SW 1271 (cell line): ENCODE measurements at regions not wholly inside any gene's neighbourhood (a gene's known extent, or its start where the extent isn't known, plus 50 kb on each side); places are given as distances from the start of the nearest gene placed in this dataset.
A peak's percentile ranks its signal among the peaks of the same experiment; 100 is the strongest.

Source experiments
- DNase-seq, 2 experiments: peaks; one replicate each; lab custom pipeline; 2025; lab: John Stamatoyannopoulos, UW

- DNase-seq, result peak; percentile 29 to 47
Observed at GRCh38 chr2:183284606-183285005, 160.4 kb downstream of the NUP35 start.

- DNase-seq, result no peak
Observed at GRCh38 chr2:183291436-183291835, 167.2 kb downstream of the NUP35 start.

- no peak for DNase-seq
Observed at GRCh38 chr2:183292028-183292427, 167.8 kb downstream of the NUP35 start.

- no peak for DNase-seq
Observed at GRCh38 chr2:183339311-183339710, 215.1 kb downstream of the NUP35 start.

- DNase-seq, result no peak
Observed at GRCh38 chr2:183341057-183341456, 216.8 kb downstream of the NUP35 start.

GRCh38 chr2:183347969-183348368 is 223.7 kb downstream of the NUP35 start:
- DNase-seq, result no peak

- DNase-seq, result no peak
Observed at GRCh38 chr2:183348492-183348891, 224.2 kb downstream of the NUP35 start.

DNA sequence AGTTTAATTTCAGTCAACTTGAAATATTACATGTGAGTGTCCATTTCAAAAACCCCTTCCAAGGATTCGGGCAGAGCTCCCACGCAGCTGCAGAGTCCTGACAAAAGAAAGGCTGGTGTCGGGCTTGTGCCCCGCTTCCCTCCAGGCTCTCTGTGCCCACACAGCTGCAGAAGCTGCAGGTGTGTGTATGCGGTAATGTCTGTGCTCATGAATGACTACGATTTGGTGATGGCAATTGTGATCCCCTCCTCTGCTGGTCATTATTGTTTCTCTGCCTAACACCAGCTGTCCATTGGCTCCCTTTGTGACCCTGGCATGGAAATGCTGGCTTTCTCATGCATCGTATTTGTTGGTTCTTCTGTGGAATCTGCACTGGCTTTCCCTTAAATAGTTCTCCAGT is 224.8 kb downstream of the NUP35 start:
- no peak for DNase-seq

DNA sequence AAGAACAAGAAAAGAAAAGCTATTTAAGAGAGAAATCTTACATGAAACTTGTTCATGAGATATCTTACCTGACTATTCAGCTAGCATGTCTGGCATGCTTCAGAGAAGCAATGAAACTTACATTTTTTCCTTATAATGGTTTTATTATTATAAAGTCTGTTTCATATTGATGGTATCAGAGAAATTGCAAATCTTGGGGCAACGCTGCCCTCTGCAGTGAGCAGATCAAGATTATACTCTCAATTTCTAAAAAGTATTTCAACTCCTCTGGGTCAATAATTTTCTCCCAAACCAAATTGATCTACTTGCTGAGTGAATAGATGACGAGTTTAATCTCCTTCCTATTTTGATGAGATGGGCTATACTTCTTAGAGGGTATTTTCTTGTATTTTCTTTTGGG is 235.6 kb downstream of the NUP35 start:
- peak in 1 of 2 experiments; percentile 8 for DNase-seq

- DNase-seq, result no peak
Observed at GRCh38 chr2:183371545-183371944, 247.3 kb downstream of the NUP35 start.

DNA sequence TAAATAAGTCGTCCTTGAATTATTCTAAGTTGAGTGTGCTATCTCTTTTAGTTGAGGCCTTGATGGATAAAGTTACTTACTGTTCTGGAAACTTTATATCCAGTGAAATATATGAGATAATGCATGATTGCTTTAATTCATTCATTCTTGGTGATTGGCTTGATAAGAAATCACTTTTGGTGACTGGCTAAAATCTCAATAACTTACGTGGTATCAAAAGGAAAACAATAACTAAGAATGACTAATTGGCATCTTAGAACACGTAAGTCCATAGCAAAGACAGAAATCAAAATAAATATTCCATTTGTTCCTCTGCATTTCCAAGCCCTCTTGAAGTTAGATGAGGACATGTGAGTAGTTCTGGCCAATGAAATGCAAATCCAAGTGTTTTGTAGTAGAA is 251.6 kb downstream of the NUP35 start:
- DNase-seq, result no peak

- no peak for DNase-seq
Observed at GRCh38 chr2:183383854-183384253, 259.6 kb downstream of the NUP35 start.

- DNase-seq, result no peak
Observed at GRCh38 chr2:183389546-183390080, 265.4 kb downstream of the NUP35 start.

GRCh38 chr2:183390109-183390508 is 265.9 kb downstream of the NUP35 start:
- DNase-seq, result no peak

GRCh38 chr2:183404392-183404791 is 280.1 kb downstream of the NUP35 start:
- DNase-seq, result no peak

DNA sequence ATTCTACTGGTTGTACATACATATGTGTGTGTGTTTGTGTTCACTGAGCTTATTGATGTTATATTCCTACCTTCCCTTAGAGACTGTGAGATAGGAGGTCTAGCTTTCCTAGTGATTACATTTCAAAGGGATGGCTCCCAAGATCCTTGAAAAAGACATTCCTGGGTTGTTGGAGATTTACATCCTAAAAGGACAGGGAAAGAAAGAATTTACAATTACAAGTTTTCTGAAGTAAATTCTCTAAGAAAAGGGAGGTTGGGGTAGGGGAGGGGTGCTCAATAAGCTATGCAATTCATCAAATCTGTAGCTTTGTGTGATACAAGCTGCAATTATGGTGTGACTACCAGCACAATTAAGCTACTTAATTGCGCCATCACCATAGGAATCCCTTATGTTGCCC is 284.3 kb downstream of the NUP35 start:
- DNase-seq, result no peak

- DNase-seq, result no peak
Observed at GRCh38 chr2:183409662-183410061, 285.4 kb downstream of the NUP35 start.

DNA sequence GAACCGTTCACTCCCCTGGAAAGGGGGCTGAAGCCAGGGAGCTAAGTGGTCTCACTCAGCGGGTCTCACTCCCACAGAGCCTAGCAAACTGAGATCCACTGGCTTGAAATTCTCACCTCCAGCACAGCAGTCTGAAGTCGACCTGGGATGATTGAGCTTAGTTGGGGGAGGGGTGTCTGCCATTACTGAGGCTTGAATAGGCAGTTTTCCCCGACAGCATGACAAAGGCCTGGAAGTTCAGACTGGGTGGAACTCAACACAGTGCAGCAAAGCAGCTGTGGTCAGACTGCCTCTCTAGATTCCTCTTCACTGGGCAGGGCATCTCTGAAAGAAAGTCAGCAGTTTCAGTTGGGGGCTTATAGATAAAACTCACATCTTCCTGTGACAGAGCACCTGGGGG is 292.5 kb downstream of the NUP35 start:
- no peak for DNase-seq

GRCh38 chr2:183426825-183427224 is 302.6 kb downstream of the NUP35 start:
- no peak for DNase-seq

GRCh38 chr2:183427558-183427957 is 303.3 kb downstream of the NUP35 start:
- DNase-seq, result no peak

DNA sequence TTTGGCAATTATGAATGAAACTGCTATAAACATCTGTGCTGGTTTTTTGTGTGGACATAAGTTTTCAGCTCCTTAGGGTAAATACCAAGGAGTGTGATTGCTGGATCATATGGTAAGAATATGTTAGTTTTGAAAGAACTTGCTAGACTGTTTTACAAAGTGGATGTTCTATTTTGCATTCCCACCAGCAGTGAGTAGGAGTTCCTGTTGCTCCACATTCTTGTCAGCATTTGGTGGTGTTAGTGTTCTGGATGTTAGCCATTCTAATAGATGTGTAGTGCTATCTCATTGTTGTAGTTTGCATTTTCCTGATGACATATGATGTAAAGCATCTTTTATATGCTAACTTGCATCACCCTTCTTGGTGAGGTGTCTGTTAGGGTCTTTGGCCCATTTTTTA is 304.6 kb downstream of the NUP35 start:
- DNase-seq, result no peak

DNA sequence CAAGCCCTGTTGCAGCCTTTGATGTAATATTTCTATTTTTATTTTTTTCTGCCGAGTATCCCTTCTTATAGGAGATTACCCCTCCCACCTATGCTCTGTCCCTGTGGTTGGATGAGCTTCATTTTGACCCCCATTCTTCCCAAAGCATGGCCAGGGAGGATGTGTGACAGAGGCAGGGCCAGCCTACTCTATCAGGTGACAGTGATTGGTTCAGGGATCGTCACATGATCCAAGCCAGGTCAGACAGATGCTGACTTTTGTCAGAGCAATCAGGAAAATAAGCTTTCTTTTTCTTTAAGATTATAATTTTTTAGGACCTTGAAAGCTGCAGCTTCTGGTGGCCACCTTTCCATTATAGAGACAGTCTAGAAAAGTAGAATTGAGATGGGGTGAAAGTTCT is 314.3 kb downstream of the NUP35 start:
- no peak for DNase-seq

GRCh38 chr2:183455056-183455455 is 330.8 kb downstream of the NUP35 start:
- no peak for DNase-seq

GRCh38 chr2:183456177-183456576 is 331.9 kb downstream of the NUP35 start:
- DNase-seq, result no peak

GRCh38 chr2:183458460-183458859 is 334.2 kb downstream of the NUP35 start:
- no peak for DNase-seq
